SK-N-SH treated with all-trans-retinoic acid at 6 μM for 48 hours (cell line): ENCODE measurements at regions not wholly inside any gene's neighbourhood (a gene's known extent, or its start where the extent isn't known, plus 50 kb on each side); places are given as distances from the start of the nearest gene placed in this dataset.

Experiments used
- CREB5 ChIP-seq: fragments of 250-450 bp; sonication (Bioruptor Pico); IDR thresholded peaks from 2 replicates; pipeline ENCODE4 v1.5.1; 2020; ENCODE audit warnings: low read depth, mild to moderate bottlenecking, moderate library complexity
- PATZ1 ChIP-seq: fragments of 250-450 bp; sonication (Bioruptor Pico); IDR thresholded peaks from 2 replicates; pipeline ENCODE4 v1.8.0; 2020; ENCODE audit warnings: mild to moderate bottlenecking, moderate library complexity, borderline replicate concordance
- POU6F1 ChIP-seq: fragments of 250-450 bp; sonication (Bioruptor Pico); IDR thresholded peaks from 2 replicates; pipeline ENCODE4 v1.8.0; 2021; ENCODE audit warnings: low read depth, mild to moderate bottlenecking, moderate library complexity, borderline replicate concordance
- PPARA ChIP-seq: fragments of 250-450 bp; sonication (Bioruptor Pico); IDR thresholded peaks from 2 replicates; pipeline ENCODE4 v1.5.0; 2020; ENCODE audit warnings: mild to moderate bottlenecking, borderline replicate concordance
- RARB ChIP-seq: fragments of 250-450 bp; sonication (Bioruptor Pico); IDR thresholded peaks from 2 replicates; pipeline ENCODE4 v1.8.0; 2021; ENCODE audit warnings: mild to moderate bottlenecking, moderate library complexity
- TSHZ2 ChIP-seq: fragments of 250-450 bp; sonication (Bioruptor Pico); IDR thresholded peaks from 2 replicates; pipeline ENCODE4 v1.5.0; 2020; ENCODE audit warnings: mild to moderate bottlenecking, moderate library complexity
- ZFP3 ChIP-seq: fragments of 250-450 bp; sonication (Bioruptor Pico); IDR thresholded peaks from 2 replicates; pipeline ENCODE4 v1.5.0; 2020; ENCODE audit warnings: mild to moderate bottlenecking, moderate library complexity
- ZNF70 ChIP-seq: fragments of 450-650 bp; formaldehyde crosslinking; IDR thresholded peaks from 2 replicates; pipeline ENCODE4 v1.5.0; 2020; ENCODE audit warnings: mild to moderate bottlenecking, moderate library complexity
- ZNF8 ChIP-seq: fragments of 450-650 bp; formaldehyde crosslinking; IDR thresholded peaks from 2 replicates; pipeline ENCODE4 v1.5.0; 2020; ENCODE audit warnings: mild to moderate bottlenecking, moderate library complexity

- no peak for TF ChIP-seq PATZ1
- TF ChIP-seq PPARA (CRISPR knock-in tag) = no peak
- TF ChIP-seq CREB5 (CRISPR knock-in tag) = no peak
- no peak for TF ChIP-seq ZNF8 (CRISPR knock-in tag)
- TF ChIP-seq RARB (CRISPR knock-in tag) = no peak
- TF ChIP-seq POU6F1 (CRISPR knock-in tag) = no peak
- no peak for TF ChIP-seq ZNF70 (CRISPR knock-in tag)
- no peak for TF ChIP-seq ZFP3 (CRISPR knock-in tag)
- TF ChIP-seq TSHZ2 (CRISPR knock-in tag) = no peak
Observed at GRCh38 chr1:95512925-95513324, 278.9 kb downstream of the RWDD3 start.
